B cell (primary cell): ENCODE measurements at regions not wholly inside any gene's neighbourhood (a gene's known extent, or its start where the extent isn't known, plus 50 kb on each side); places are given as distances from the start of the nearest gene placed in this dataset.

Experiments
- ATAC-seq: fragments of 200-7000 bp; cut with Tn5 transposase; one replicate; pipeline ENCODE4 v1.10.0; 2021; ENCODE audit warnings: low read depth, mild to moderate bottlenecking, moderate number of reproducible peaks, moderate library complexity
- CTCF ChIA-PET: fragments of 350-600 bp; sonication (Branson Sonifier 250); formaldehyde crosslinking; loops from one replicate; lab custom pipeline; 2021; ENCODE audit warnings: antibody characterized with exemption, inconsistent platforms; lab: Charles Lee
- POLR2A ChIA-PET: fragments of 350-600 bp; sonication (Branson Sonifier 250); formaldehyde crosslinking; loops from one replicate; lab custom pipeline; 2021; ENCODE audit warnings: antibody characterized with exemption; lab: Charles Lee
- DNase-seq: peaks from one replicate; pipeline ENCODE4 v3.0.0; 2013
- H2AFZ ChIP-seq: 2 replicates; pipeline ENCODE4 v1.6.1; 2012; ENCODE audit warnings: mild to moderate bottlenecking, low read depth, low read length; ENCODE audit not compliant: insufficient read depth, poor library complexity, severe bottlenecking
- H3K27ac ChIP-seq, 2 donors: 1 replicate in 1 of 2; 2 replicates in 1 of 2; pipeline ENCODE4 v1.5.1; 2012 to 2013; ENCODE audit warnings: low read length in 2 of 2, mild to moderate bottlenecking in 2 of 2, moderate library complexity in 1 of 2
- H3K27me3 ChIP-seq, 4 experiments: fragments of 200-600 bp in 1 of 4; sonication (generic) in 1 of 4; replicated peaks in 1 of 4; 1 replicate in 2 of 4; 2 replicates in 2 of 4; pipeline versions ENCODE4 v1.6.1 to v1.7.0; 2013 to 2016; ENCODE audit warnings: low read length in 3 of 4, mild to moderate bottlenecking in 2 of 4, mixed read lengths in 1 of 4, moderate library complexity in 1 of 4; ENCODE audit not compliant: insufficient read depth in 4 of 4, control insufficient read depth in 3 of 4; ENCODE audit errors: control extremely low read depth in 1 of 4
- H3K36me3 ChIP-seq, 2 experiments: replicated peaks in 1 of 2; 1 replicate in 1 of 2; 2 replicates in 1 of 2; pipeline versions ENCODE4 v1.6.1 to v1.7.1; 2013; ENCODE audit warnings: low read length in 1 of 2; ENCODE audit not compliant: insufficient read depth in 2 of 2, control insufficient read depth in 1 of 2; ENCODE audit errors: control extremely low read depth in 1 of 2, extremely low read depth in 1 of 2
- H3K4me1 ChIP-seq, 2 donors: fragments of 200-600 bp in 1 of 2; sonication (generic) in 1 of 2; 1 replicate in 1 of 2; 2 replicates in 1 of 2; pipeline versions ENCODE4 v1.5.1 to v1.6.1; 2013 to 2017; ENCODE audit warnings: low read length in 2 of 2; ENCODE audit not compliant: control insufficient read depth in 2 of 2, insufficient read depth in 2 of 2
- H3K4me2 ChIP-seq: replicated peaks from 2 replicates; pipeline ENCODE3; 2012; ENCODE audit warnings: mild to moderate bottlenecking, low read depth, low read length; ENCODE audit not compliant: poor library complexity, severe bottlenecking
- H3K4me3 ChIP-seq, 5 experiments: fragments of 200-600 bp in 1 of 5; sonication (generic) in 1 of 5; 1 replicate in 3 of 5; 2 replicates in 2 of 5; pipeline versions ENCODE4 v1.5.1 to v1.7.0; 2011 to 2016; ENCODE audit warnings: low read length in 4 of 5, mild to moderate bottlenecking in 4 of 5, low read depth in 2 of 5, control low read depth in 1 of 5, moderate library complexity in 1 of 5; ENCODE audit not compliant: insufficient read depth in 1 of 5; ENCODE audit errors: control extremely low read depth in 1 of 5, extremely low read depth in 1 of 5
- H3K79me2 ChIP-seq: fragments of 200-600 bp; sonication (generic); one replicate; pipeline ENCODE4 v1.6.0; 2016; ENCODE audit warnings: low read length; ENCODE audit not compliant: control insufficient read depth, insufficient read depth
- H3K9ac ChIP-seq: fragments of 200-600 bp; sonication (generic); 2 replicates; pipeline ENCODE4 v1.6.1; 2017; ENCODE audit warnings: mild to moderate bottlenecking, low read length, moderate library complexity
- H3K9me3 ChIP-seq, 3 donors: one replicate each; pipeline versions ENCODE4 v1.6.1 to v1.7.1; 2013; ENCODE audit warnings: low read length in 2 of 3; ENCODE audit not compliant: control insufficient read depth in 2 of 3, insufficient read depth in 1 of 3; ENCODE audit errors: control extremely low read depth in 1 of 3
- H4K20me1 ChIP-seq: 2 replicates; pipeline ENCODE4 v1.6.0; 2012; ENCODE audit warnings: mild to moderate bottlenecking, low read length; ENCODE audit not compliant: insufficient read depth, control insufficient read depth, poor library complexity, severe bottlenecking
- H3K27ac Mint-ChIP-seq: one replicate; pipeline ENCODE4 v1.8.0; 2021; ENCODE audit warnings: mixed read lengths
- H3K27me3 Mint-ChIP-seq: one replicate; pipeline ENCODE4 v1.8.0; 2021; ENCODE audit warnings: mixed read lengths
- H3K4me1 Mint-ChIP-seq: one replicate; pipeline ENCODE4 v1.8.0; 2021; ENCODE audit warnings: mixed read lengths
- H3K4me3 Mint-ChIP-seq: one replicate; pipeline ENCODE4 v1.8.0; 2021; ENCODE audit warnings: mixed read lengths
- H3K9me3 Mint-ChIP-seq: one replicate; pipeline ENCODE4 v1.8.0; 2022; ENCODE audit warnings: mixed read lengths; ENCODE audit not compliant: insufficient read depth
- CTCF ChIP-seq: fragments of 200-600 bp; IDR thresholded peaks from one replicate; pipeline ENCODE4 v1.8.0; 2022; ENCODE audit warnings: antibody characterized with exemption, mild to moderate bottlenecking
- EZH2 ChIP-seq: IDR thresholded peaks from 2 replicates; pipeline ENCODE4 v1.6.1; 2012; ENCODE audit warnings: borderline replicate concordance, low read depth, mild to moderate bottlenecking, moderate library complexity, low read length; ENCODE audit not compliant: insufficient read depth, poor library complexity, severe bottlenecking
- WGBS: methylation state at CpG from one replicate; pipeline ENCODE4 v1.1.5; 2013; ENCODE audit warnings: missing lambda C conversion rate; ENCODE audit not compliant: insufficient coverage; 5-methylcytosine and 5-hydroxymethylcytosine counted together
- intact Hi-C: fragments of 100-400 bp; cut with micrococcal nuclease; formaldehyde crosslinking; loops from one replicate; pipeline ENCODE4 v1.10.0; 2022

DNA sequence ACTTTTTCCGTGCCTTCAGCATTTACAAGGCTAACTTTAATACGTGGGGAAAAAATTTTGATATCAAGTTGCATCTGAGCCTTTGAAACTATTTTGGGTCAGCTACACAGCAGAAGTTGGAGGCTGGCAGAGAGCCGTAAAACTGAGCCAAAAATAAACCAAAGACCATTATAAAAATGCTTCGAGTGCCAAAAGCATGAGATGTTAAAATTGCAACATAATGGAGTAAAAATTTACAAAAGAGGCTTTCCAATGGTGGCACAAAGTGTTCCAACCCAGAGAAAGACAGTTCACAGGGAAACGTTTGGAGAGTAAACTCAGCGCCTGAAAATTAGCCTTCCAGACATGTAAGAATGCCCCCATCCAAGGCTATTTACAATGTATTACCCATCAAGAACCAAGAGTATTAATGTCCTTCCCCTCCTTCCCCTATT is 190.3 kb downstream of the TLE1 start:
- Histone ChIP-seq H3K79me2 (no peaks in the 10 kb centered on the region), H3K9me3 (no peaks in the 10 kb centered on the region), H3K27ac (no peak overlapping the region), H2AFZ (no peak overlapping the region), H3K4me1 (no peaks in the 10 kb centered on the region), H3K4me2 (no peak overlapping the region), H3K4me3 (no peak overlapping the region), H3K27me3 (no peaks in the 10 kb centered on the region), H4K20me1 (no peaks in the 10 kb centered on the region), H3K36me3 (no peaks in the 10 kb centered on the region), H3K9ac (no peak overlapping the region)
- TF ChIP-seq EZH2 (no peak), CTCF (no peak)
- ChIA-PET CTCF (interaction anchor here (1.4 kb wide), 1 partner anchor 188 kb away, joined by 3 read pairs; no protein-coding TSS in a partner anchor), POLR2A (no interaction called here)
- Mint-ChIP-seq H3K4me3 (no peak overlapping the region), H3K27ac (no peak overlapping the region), H3K4me1 (no peaks in the 10 kb centered on the region), H3K9me3 (no peaks in the 10 kb centered on the region), H3K27me3 (peaks cover 5% of the 10 kb centered on the region)
- no peak for ATAC-seq
- no peak for DNase-seq
- WGBS: 80% methylated on average over 1 of the region's 6 CpGs
- intact Hi-C loops: no loop called here

DNA sequence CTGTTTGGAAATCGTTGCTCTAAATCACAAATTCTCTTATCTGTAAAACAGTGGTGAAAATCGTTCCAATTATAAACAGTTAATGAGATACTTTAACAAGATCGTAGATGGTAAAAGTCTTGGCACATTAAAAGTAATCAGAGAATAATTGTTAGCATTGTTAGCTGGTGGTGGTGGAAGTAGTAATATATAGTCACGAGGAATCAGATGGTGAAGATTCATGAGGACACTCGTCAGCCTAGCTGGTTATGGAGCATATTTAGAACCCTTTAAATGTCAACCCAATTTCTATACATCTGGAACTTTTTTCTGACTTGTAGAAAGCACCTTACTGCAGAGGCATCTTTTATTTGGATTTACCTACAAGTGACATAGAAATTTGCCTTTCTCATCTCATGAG is 190.8 kb downstream of the TLE1 start:
- TF ChIP-seq CTCF (no peak), EZH2 (no peak)
- ATAC-seq: no peak
- H3K27ac ChIP-seq: no peak overlapping the region
- Mint-ChIP-seq H3K27ac (no peak overlapping the region), H3K9me3 (no peaks in the 10 kb centered on the region), H3K4me3 (no peak overlapping the region), H3K27me3 (peaks cover 5% of the 10 kb centered on the region), H3K4me1 (no peaks in the 10 kb centered on the region)
- POLR2A ChIA-PET: no interaction called here
- H4K20me1 ChIP-seq: no peaks in the 10 kb centered on the region
- no peak overlapping the region for H2AFZ ChIP-seq
- intact Hi-C loops: no loop called here
- no peak for DNase-seq
- no peaks in the 10 kb centered on the region for H3K9me3 ChIP-seq
- no peak overlapping the region for H3K4me2 ChIP-seq
- no peaks in the 10 kb centered on the region for H3K27me3 ChIP-seq
- no peak overlapping the region for H3K9ac ChIP-seq
- 80% methylated on average over 1 of the region's 5 CpGs for WGBS
- CTCF ChIA-PET: no interaction called here
- H3K4me1 ChIP-seq: no peaks in the 10 kb centered on the region
- no peaks in the 10 kb centered on the region for H3K36me3 ChIP-seq
- no peaks in the 10 kb centered on the region for H3K79me2 ChIP-seq
- H3K4me3 ChIP-seq: no peak overlapping the region
